ENCODE measurements at regions not wholly inside any gene's neighbourhood (a gene's known extent, or its start where the extent isn't known, plus 50 kb on each side); places are given as distances from the start of the nearest gene placed in this dataset.
"Not testable (repeated sequence)": the region's sequence is repeated elsewhere in the genome, so short reads cannot be mapped to it uniquely, and the experiment has no call there.

GRCh38 chr14:105923520-105924191 lies 397.3 kb downstream of the TMEM121 start:
- H3K4me3 ChIP-seq (ENCODE audit: low read depth, low read length); H3K4me1 ChIP-seq (ENCODE audit: control insufficient read depth, insufficient read depth, low read length): not testable (repeated sequence)

GRCh38 chr14:105924951-105925591 lies 398.7 kb downstream of the TMEM121 start:
- H3K36me3 ChIP-seq (ENCODE audit: control insufficient read depth, insufficient read depth, low read length): no peaks in the 10 kb centered on the region
- H3K27me3 ChIP-seq (ENCODE audit: control insufficient read depth, insufficient read depth, low read length): no peaks in the 10 kb centered on the region
- no peak overlapping the region for H3K4me3 ChIP-seq (ENCODE audit: low read depth, low read length)
- H3K4me1 ChIP-seq (ENCODE audit: control insufficient read depth, insufficient read depth, low read length): no peaks in the 10 kb centered on the region
- no peak overlapping the region for H3K27ac ChIP-seq (ENCODE audit: low read depth, low read length)
- H3K9ac ChIP-seq (ENCODE audit: low read depth, low read length): no peak overlapping the region
- peaks cover 73% of the 10 kb centered on the region for H3K9me3 ChIP-seq (ENCODE audit: control insufficient read depth, insufficient read depth, low read length)

More at GRCh38 chr14:105923520-105924191, 397.3 kb downstream of the TMEM121 start:
- peaks cover 63% of the 10 kb centered on the region for H3K9me3 ChIP-seq (ENCODE audit: control insufficient read depth, insufficient read depth, low read length)
- not testable (repeated sequence) for H3K27ac ChIP-seq (ENCODE audit: low read depth, low read length); H3K27me3 ChIP-seq (ENCODE audit: control insufficient read depth, insufficient read depth, low read length); H3K9ac ChIP-seq (ENCODE audit: low read depth, low read length); H3K36me3 ChIP-seq (ENCODE audit: control insufficient read depth, insufficient read depth, low read length)

GRCh38 chr14:105925615-105926372 lies 399.4 kb downstream of the TMEM121 start:
- Histone ChIP-seq H3K9ac (ENCODE audit: low read depth, low read length) (no peak overlapping the region), H3K27ac (ENCODE audit: low read depth, low read length) (no peak overlapping the region), H3K4me1 (ENCODE audit: control insufficient read depth, insufficient read depth, low read length) (no peaks in the 10 kb centered on the region), H3K36me3 (ENCODE audit: control insufficient read depth, insufficient read depth, low read length) (no peaks in the 10 kb centered on the region), H3K4me3 (ENCODE audit: low read depth, low read length) (no peak overlapping the region), H3K27me3 (ENCODE audit: control insufficient read depth, insufficient read depth, low read length) (no peaks in the 10 kb centered on the region), H3K9me3 (ENCODE audit: control insufficient read depth, insufficient read depth, low read length) (peaks cover 79% of the 10 kb centered on the region)

- no peaks in the 10 kb centered on the region for H3K27me3 ChIP-seq (ENCODE audit: control insufficient read depth, insufficient read depth, low read length)
- no peak overlapping the region for H3K27ac ChIP-seq (ENCODE audit: low read depth, low read length)
- peaks cover 82% of the 10 kb centered on the region for H3K9me3 ChIP-seq (ENCODE audit: control insufficient read depth, insufficient read depth, low read length)
- H3K9ac ChIP-seq (ENCODE audit: low read depth, low read length): no peak overlapping the region
- H3K4me1 ChIP-seq (ENCODE audit: control insufficient read depth, insufficient read depth, low read length): no peaks in the 10 kb centered on the region
- H3K36me3 ChIP-seq (ENCODE audit: control insufficient read depth, insufficient read depth, low read length): no peaks in the 10 kb centered on the region
- H3K4me3 ChIP-seq (ENCODE audit: low read depth, low read length): no peak overlapping the region
Observed at GRCh38 chr14:105926373-105927095, 400.2 kb downstream of the TMEM121 start.

- no peaks in the 10 kb centered on the region for H3K27me3 ChIP-seq (ENCODE audit: control insufficient read depth, insufficient read depth, low read length)
- H3K9me3 ChIP-seq (ENCODE audit: control insufficient read depth, insufficient read depth, low read length): peaks cover 84% of the 10 kb centered on the region
- H3K9ac ChIP-seq (ENCODE audit: low read depth, low read length): no peak overlapping the region
- no peak overlapping the region for H3K27ac ChIP-seq (ENCODE audit: low read depth, low read length)
- no peaks in the 10 kb centered on the region for H3K4me1 ChIP-seq (ENCODE audit: control insufficient read depth, insufficient read depth, low read length)
- no peaks in the 10 kb centered on the region for H3K36me3 ChIP-seq (ENCODE audit: control insufficient read depth, insufficient read depth, low read length)
- H3K4me3 ChIP-seq (ENCODE audit: low read depth, low read length): no peak overlapping the region
Observed at GRCh38 chr14:105927096-105928060, 401.0 kb downstream of the TMEM121 start.

- H3K4me3 ChIP-seq (ENCODE audit: low read depth, low read length); H3K9ac ChIP-seq (ENCODE audit: low read depth, low read length); H3K27me3 ChIP-seq (ENCODE audit: control insufficient read depth, insufficient read depth, low read length); H3K36me3 ChIP-seq (ENCODE audit: control insufficient read depth, insufficient read depth, low read length); H3K27ac ChIP-seq (ENCODE audit: low read depth, low read length); H3K4me1 ChIP-seq (ENCODE audit: control insufficient read depth, insufficient read depth, low read length): not testable (repeated sequence)
- H3K9me3 ChIP-seq (ENCODE audit: control insufficient read depth, insufficient read depth, low read length): peaks cover 86% of the 10 kb centered on the region
Observed at GRCh38 chr14:105928171-105929111, 402.1 kb downstream of the TMEM121 start.

GRCh38 chr14:105929327-105930081 lies 403.1 kb downstream of the TMEM121 start:
- no peak overlapping the region for H3K9ac ChIP-seq (ENCODE audit: low read depth, low read length)
- H3K27ac ChIP-seq (ENCODE audit: low read depth, low read length): no peak overlapping the region
- no peak overlapping the region for H3K4me3 ChIP-seq (ENCODE audit: low read depth, low read length)
- no peaks in the 10 kb centered on the region for H3K27me3 ChIP-seq (ENCODE audit: control insufficient read depth, insufficient read depth, low read length)
- no peaks in the 10 kb centered on the region for H3K36me3 ChIP-seq (ENCODE audit: control insufficient read depth, insufficient read depth, low read length)
- no peaks in the 10 kb centered on the region for H3K4me1 ChIP-seq (ENCODE audit: control insufficient read depth, insufficient read depth, low read length)
- H3K9me3 ChIP-seq (ENCODE audit: control insufficient read depth, insufficient read depth, low read length): peaks cover 86% of the 10 kb centered on the region

GRCh38 chr14:105930572-105930971 lies 404.2 kb downstream of the TMEM121 start:
- no peaks in the 10 kb centered on the region for H3K36me3 ChIP-seq (ENCODE audit: control insufficient read depth, insufficient read depth, low read length)
- H3K9ac ChIP-seq (ENCODE audit: low read depth, low read length): no peak overlapping the region
- H3K9me3 ChIP-seq (ENCODE audit: control insufficient read depth, insufficient read depth, low read length): peaks cover 87% of the 10 kb centered on the region
- H3K27ac ChIP-seq (ENCODE audit: low read depth, low read length): no peak overlapping the region
- H3K27me3 ChIP-seq (ENCODE audit: control insufficient read depth, insufficient read depth, low read length): no peaks in the 10 kb centered on the region
- H3K4me3 ChIP-seq (ENCODE audit: low read depth, low read length): no peak overlapping the region
- H3K4me1 ChIP-seq (ENCODE audit: control insufficient read depth, insufficient read depth, low read length): no peaks in the 10 kb centered on the region

GRCh38 chr14:105931808-105932483 lies 405.6 kb downstream of the TMEM121 start:
- Histone ChIP-seq H3K4me1 (ENCODE audit: control insufficient read depth, insufficient read depth, low read length) (no peaks in the 10 kb centered on the region), H3K27me3 (ENCODE audit: control insufficient read depth, insufficient read depth, low read length) (no peaks in the 10 kb centered on the region), H3K9me3 (ENCODE audit: control insufficient read depth, insufficient read depth, low read length) (peaks cover 88% of the 10 kb centered on the region), H3K4me3 (ENCODE audit: low read depth, low read length) (no peak overlapping the region), H3K9ac (ENCODE audit: low read depth, low read length) (no peak overlapping the region), H3K36me3 (ENCODE audit: control insufficient read depth, insufficient read depth, low read length) (no peaks in the 10 kb centered on the region), H3K27ac (ENCODE audit: low read depth, low read length) (no peak overlapping the region)
